Glutamatergic neuron (in vitro differentiated cells): ENCODE measurements at regions not wholly inside any gene's neighbourhood (a gene's known extent, or its start where the extent isn't known, plus 50 kb on each side); places are given as distances from the start of the nearest gene placed in this dataset.

Experiments
- DNase-seq: peaks from one replicate; pipeline ENCODE4 v3.0.0; 2022
- H3K27ac Mint-ChIP-seq: one replicate; pipeline ENCODE4 v1.8.0; 2020; ENCODE audit warnings: mild to moderate bottlenecking, mixed read lengths, inconsistent platforms; ENCODE audit not compliant: unreplicated experiment
- H3K27me3 Mint-ChIP-seq: one replicate; pipeline ENCODE4 v1.8.0; 2020; ENCODE audit warnings: mild to moderate bottlenecking, moderate library complexity, mixed read lengths, inconsistent platforms; ENCODE audit not compliant: unreplicated experiment
- H3K36me3 Mint-ChIP-seq: one replicate; pipeline ENCODE4 v1.8.0; 2020; ENCODE audit warnings: mild to moderate bottlenecking, mixed read lengths, inconsistent platforms; ENCODE audit not compliant: unreplicated experiment
- H3K4me1 Mint-ChIP-seq: one replicate; pipeline ENCODE4 v1.8.0; 2020; ENCODE audit warnings: mild to moderate bottlenecking, low read depth, mixed read lengths, inconsistent platforms; ENCODE audit not compliant: unreplicated experiment
- H3K4me3 Mint-ChIP-seq: one replicate; pipeline ENCODE4 v1.8.0; 2020; ENCODE audit warnings: mild to moderate bottlenecking, mixed read lengths, inconsistent platforms; ENCODE audit not compliant: unreplicated experiment
- H3K9me3 Mint-ChIP-seq: one replicate; pipeline ENCODE4 v1.8.0; 2020; ENCODE audit warnings: mild to moderate bottlenecking, moderate library complexity, mixed read lengths, inconsistent platforms; ENCODE audit not compliant: unreplicated experiment
- CTCF ChIP-seq: fragments of 200-600 bp; sonication (generic); IDR thresholded peaks from one replicate; pipeline ENCODE4 v1.5.0; 2021; ENCODE audit not compliant: partially characterized antibody, unreplicated experiment

GRCh38 chr5:110250355-110250754, 476.1 kb downstream of the TMEM232 start:
- no peaks in the 10 kb centered on the region for H3K27me3 Mint-ChIP-seq
- no peak for TF ChIP-seq CTCF
- no peak overlapping the region for H3K4me3 Mint-ChIP-seq
- no peaks in the 10 kb centered on the region for H3K4me1 Mint-ChIP-seq
- H3K9me3 Mint-ChIP-seq: no peaks in the 10 kb centered on the region
- DNase-seq: no peak
- no peaks in the 10 kb centered on the region for H3K36me3 Mint-ChIP-seq
- no peak overlapping the region for H3K27ac Mint-ChIP-seq

- H3K27me3 Mint-ChIP-seq: no peaks in the 10 kb centered on the region
- H3K4me3 Mint-ChIP-seq: no peak overlapping the region
- TF ChIP-seq CTCF: no peak
- DNase-seq: no peak
- H3K9me3 Mint-ChIP-seq: no peaks in the 10 kb centered on the region
- H3K4me1 Mint-ChIP-seq: no peaks in the 10 kb centered on the region
- H3K27ac Mint-ChIP-seq: no peak overlapping the region
- no peaks in the 10 kb centered on the region for H3K36me3 Mint-ChIP-seq
Measured at GRCh38 chr5:110250755-110251154, 475.7 kb downstream of the TMEM232 start.

GRCh38 chr5:110251366-110251765, 475.1 kb downstream of the TMEM232 start:
- H3K36me3 Mint-ChIP-seq: no peaks in the 10 kb centered on the region
- H3K4me1 Mint-ChIP-seq: no peaks in the 10 kb centered on the region
- H3K27ac Mint-ChIP-seq: no peak overlapping the region
- no peak for TF ChIP-seq CTCF
- no peaks in the 10 kb centered on the region for H3K9me3 Mint-ChIP-seq
- no peak overlapping the region for H3K4me3 Mint-ChIP-seq
- no peak for DNase-seq
- H3K27me3 Mint-ChIP-seq: no peaks in the 10 kb centered on the region

GRCh38 chr5:110255194-110255593, 471.3 kb downstream of the TMEM232 start:
- Mint-ChIP-seq H3K4me3 (no peak overlapping the region), H3K27me3 (no peaks in the 10 kb centered on the region), H3K4me1 (peaks cover 20% of the 10 kb centered on the region), H3K27ac (no peak overlapping the region), H3K36me3 (no peaks in the 10 kb centered on the region), H3K9me3 (no peaks in the 10 kb centered on the region)
- no peak for TF ChIP-seq CTCF
- no peak for DNase-seq

- H3K27me3 Mint-ChIP-seq: no peaks in the 10 kb centered on the region
- H3K4me1 Mint-ChIP-seq: peaks cover 20% of the 10 kb centered on the region
- no peak overlapping the region for H3K27ac Mint-ChIP-seq
- TF ChIP-seq CTCF: no peak
- no peak overlapping the region for H3K4me3 Mint-ChIP-seq
- no peaks in the 10 kb centered on the region for H3K9me3 Mint-ChIP-seq
- DNase-seq: no peak
- H3K36me3 Mint-ChIP-seq: no peaks in the 10 kb centered on the region
Measured at GRCh38 chr5:110256298-110256697, 470.2 kb downstream of the TMEM232 start.
